Upper lobe of right lung (tissue), 1 donor: ENCODE measurements at regions not wholly inside any gene's neighbourhood (a gene's known extent, or its start where the extent isn't known, plus 50 kb on each side); places are given as distances from the start of the nearest gene placed in this dataset.

Experiments
- ATAC-seq: fragments of 200-7000 bp; cut with Tn5 transposase; one replicate; pipeline ENCODE4 v1.9.1; 2020; ENCODE audit warnings: mild to moderate bottlenecking, moderate library complexity
- DNase-seq: peaks from one replicate; pipeline ENCODE4 v3.0.0-alpha.2; 2020
- H3K27ac ChIP-seq: fragments of 200-600 bp; one replicate; pipeline ENCODE4 v1.8.0; 2022
- H3K27me3 ChIP-seq: fragments of 200-600 bp; one replicate; pipeline ENCODE4 v1.8.0; 2022; ENCODE audit warnings: mild to moderate bottlenecking
- H3K36me3 ChIP-seq: fragments of 200-600 bp; one replicate; pipeline ENCODE4 v1.8.0; 2022
- H3K4me1 ChIP-seq: fragments of 200-600 bp; one replicate; pipeline ENCODE4 v1.8.0; 2022
- H3K4me3 ChIP-seq: fragments of 200-600 bp; one replicate; pipeline ENCODE4 v1.8.0; 2022; ENCODE audit warnings: mild to moderate bottlenecking
- H3K9me3 ChIP-seq: fragments of 200-600 bp; one replicate; pipeline ENCODE4 v1.8.0; 2022
- intact Hi-C: fragments of 100-400 bp; cut with DNase I; formaldehyde crosslinking; loops from one replicate; pipeline ENCODE4 v1.11.0; 2022
- TF ChIP-seq, protein P1 (sequence below): fragments of 200-600 bp; IDR thresholded peaks from one replicate; pipeline ENCODE4 v1.8.0; 2022; ENCODE audit warnings: antibody characterized with exemption
- donor health status: DM: no; HTN: yes; CAD: no; lungs with severe emphysema.

DNA sequence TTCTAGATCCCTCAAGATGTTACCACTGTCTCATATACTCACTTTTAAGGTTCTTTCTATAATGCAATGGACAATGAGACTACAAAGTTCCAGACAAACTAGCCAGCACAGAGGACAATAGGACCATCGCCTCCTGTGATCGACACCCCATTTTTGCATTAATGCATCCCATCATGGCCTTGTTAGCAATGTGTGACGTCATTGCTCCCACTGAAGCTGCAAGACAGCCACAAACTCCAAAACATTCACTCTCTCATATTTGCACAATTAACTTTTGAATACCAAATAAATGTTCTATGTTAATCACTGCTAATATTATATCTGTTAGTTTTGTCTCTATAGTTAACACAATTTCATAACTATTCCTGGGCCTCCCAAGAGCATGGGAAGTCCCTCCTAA, 88.8 kb upstream of the TMEM72 start:
- ATAC-seq, result no peak

DNA sequence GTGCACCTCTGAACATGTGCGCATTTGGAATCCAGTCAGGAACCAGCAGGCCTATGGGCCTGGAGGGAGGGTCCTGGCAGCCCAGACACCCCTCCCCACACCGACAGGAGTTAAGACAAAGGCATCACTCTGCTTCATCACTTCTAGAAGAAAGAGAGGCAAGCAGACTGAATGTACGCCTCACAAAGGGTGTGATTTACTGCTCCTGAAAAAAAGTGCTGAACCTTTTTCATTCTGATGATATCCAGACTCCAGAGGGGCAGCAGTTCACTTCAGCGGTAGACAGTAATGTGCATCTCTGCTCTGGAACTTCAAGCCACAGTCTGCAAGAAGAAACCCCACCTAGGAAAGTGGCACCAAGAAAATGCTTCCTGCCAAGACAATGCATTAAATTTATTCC, 88.2 kb upstream of the TMEM72 start:
- Histone ChIP-seq H3K36me3 (no peaks in the 10 kb centered on the region), H3K4me3 (no peak overlapping the region), H3K4me1 (no peaks in the 10 kb centered on the region), H3K27me3 (no peaks in the 10 kb centered on the region), H3K9me3 (no peaks in the 10 kb centered on the region), H3K27ac (no peak overlapping the region)
- no peak for DNase-seq
- TF ChIP-seq, protein P1, sequence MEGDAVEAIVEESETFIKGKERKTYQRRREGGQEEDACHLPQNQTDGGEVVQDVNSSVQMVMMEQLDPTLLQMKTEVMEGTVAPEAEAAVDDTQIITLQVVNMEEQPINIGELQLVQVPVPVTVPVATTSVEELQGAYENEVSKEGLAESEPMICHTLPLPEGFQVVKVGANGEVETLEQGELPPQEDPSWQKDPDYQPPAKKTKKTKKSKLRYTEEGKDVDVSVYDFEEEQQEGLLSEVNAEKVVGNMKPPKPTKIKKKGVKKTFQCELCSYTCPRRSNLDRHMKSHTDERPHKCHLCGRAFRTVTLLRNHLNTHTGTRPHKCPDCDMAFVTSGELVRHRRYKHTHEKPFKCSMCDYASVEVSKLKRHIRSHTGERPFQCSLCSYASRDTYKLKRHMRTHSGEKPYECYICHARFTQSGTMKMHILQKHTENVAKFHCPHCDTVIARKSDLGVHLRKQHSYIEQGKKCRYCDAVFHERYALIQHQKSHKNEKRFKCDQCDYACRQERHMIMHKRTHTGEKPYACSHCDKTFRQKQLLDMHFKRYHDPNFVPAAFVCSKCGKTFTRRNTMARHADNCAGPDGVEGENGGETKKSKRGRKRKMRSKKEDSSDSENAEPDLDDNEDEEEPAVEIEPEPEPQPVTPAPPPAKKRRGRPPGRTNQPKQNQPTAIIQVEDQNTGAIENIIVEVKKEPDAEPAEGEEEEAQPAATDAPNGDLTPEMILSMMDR, result no peak
- intact Hi-C loops, result no loop called here
- ATAC-seq, result no peak

More for the DNA sequence above, 88.8 kb upstream of the TMEM72 start:
- Histone ChIP-seq H3K9me3 (no peaks in the 10 kb centered on the region), H3K27me3 (no peaks in the 10 kb centered on the region), H3K27ac (no peak overlapping the region), H3K36me3 (no peaks in the 10 kb centered on the region), H3K4me1 (no peaks in the 10 kb centered on the region), H3K4me3 (no peak overlapping the region)
- TF ChIP-seq, protein P1, result no peak
- DNase-seq, result no peak
- intact Hi-C loops, result no loop called here

DNA sequence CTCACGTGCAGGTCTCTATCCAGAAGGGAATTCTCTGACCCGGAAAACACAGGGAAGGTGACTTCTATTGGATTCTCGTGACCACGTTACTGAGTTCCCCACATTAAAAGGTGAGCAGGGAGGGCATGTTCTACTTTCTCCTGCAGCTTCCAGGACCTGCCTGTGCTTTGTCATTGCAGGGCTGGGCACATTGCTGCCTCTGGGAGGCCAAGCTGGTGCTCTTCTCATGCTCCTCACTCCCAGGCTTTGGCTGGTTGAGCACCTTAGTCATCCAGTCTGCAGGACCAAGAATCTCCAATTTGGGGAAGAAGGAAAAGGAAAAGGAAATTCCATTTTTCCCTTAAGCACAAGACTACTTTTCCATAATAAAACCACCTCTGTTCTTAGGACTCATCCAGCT, 86.5 kb upstream of the TMEM72 start:
- TF ChIP-seq, protein P1, result no peak
- intact Hi-C loops, result no loop called here
- Histone ChIP-seq H3K36me3 (no peaks in the 10 kb centered on the region), H3K27ac (no peak overlapping the region), H3K27me3 (no peaks in the 10 kb centered on the region), H3K4me3 (no peak overlapping the region), H3K9me3 (no peaks in the 10 kb centered on the region), H3K4me1 (no peaks in the 10 kb centered on the region)
- ATAC-seq, result no peak
- DNase-seq, result no peak

DNA sequence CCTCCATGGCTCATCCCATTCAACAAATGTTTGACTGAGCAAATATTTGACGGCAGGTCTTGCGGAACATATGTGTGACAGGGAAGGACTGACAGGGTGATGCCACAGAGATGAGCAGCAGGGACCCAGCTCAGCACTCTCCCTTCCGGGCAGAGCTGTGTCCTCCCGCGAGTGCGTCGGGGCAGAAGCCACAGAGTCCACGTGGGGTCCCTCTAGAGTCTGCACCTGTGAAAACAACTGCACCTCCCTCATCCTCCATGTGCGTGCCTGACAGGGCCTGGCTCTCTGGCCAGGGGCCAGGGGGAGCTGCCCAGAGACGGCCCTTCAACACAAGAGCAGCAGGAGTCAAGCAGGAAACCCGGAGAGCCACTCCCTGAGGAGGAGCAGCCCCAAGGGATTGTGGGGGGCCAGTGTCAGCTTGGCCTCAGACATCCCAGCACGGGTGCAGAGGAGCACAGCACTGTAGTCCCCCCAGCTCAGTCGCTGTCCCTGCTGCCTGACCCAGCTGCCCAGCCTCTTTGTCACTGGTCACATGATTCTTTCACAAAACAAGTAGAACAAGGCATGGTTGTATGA, 83.6 kb upstream of the TMEM72 start:
- no peaks in the 10 kb centered on the region for H3K27me3 ChIP-seq
- intact Hi-C loops, result no loop called here
- peak; percentile 76 for ATAC-seq

DNA sequence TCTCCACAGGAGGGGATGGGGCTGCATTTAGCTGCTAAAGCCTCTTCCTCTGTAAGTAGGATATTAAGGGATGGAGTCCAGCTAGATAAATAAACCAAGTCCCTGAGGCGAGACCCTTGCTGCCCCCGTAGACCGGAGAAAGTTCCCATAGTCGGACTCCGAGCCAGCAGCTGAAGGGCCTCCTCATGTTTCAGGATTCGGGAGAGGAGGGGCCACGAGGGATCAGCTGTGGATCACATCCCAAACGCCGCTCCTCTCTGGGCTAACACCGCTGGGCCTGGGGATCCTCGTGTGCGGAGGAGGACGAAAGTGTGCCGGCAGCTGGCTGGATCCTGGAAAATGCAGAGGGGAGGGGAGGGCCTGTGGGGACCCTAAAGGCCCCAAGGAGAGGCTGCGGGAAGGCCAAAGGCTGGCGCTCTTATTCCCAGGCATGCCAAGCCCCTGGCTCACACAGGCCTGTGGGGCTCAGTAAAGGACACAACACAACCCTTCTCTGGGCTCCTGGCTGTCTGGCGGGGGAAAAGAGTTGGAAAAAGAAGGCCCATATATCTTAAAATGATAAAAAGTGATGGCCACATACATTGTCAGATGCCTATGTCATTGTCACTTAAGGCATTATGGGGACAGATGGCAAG, 82.5 kb upstream of the TMEM72 start:
- no peak overlapping the region for H3K4me3 ChIP-seq
- no peaks in the 10 kb centered on the region for H3K27me3 ChIP-seq
- H3K36me3 ChIP-seq, result no peaks in the 10 kb centered on the region
- H3K4me1 ChIP-seq, result no peaks in the 10 kb centered on the region
- intact Hi-C loops, result no loop called here
- H3K9me3 ChIP-seq, result no peaks in the 10 kb centered on the region
- TF ChIP-seq, protein P1, result no peak
- no peak for ATAC-seq
- DNase-seq, result no peak
- H3K27ac ChIP-seq, result no peak overlapping the region

More for the DNA sequence above, 83.6 kb upstream of the TMEM72 start:
- H3K27ac ChIP-seq, result no peak overlapping the region
- TF ChIP-seq, protein P1, result no peak
- no peak overlapping the region for H3K4me3 ChIP-seq
- H3K4me1 ChIP-seq, result no peaks in the 10 kb centered on the region
- H3K9me3 ChIP-seq, result no peaks in the 10 kb centered on the region
- DNase-seq, result peak; percentile 79
- H3K36me3 ChIP-seq, result no peaks in the 10 kb centered on the region

DNA sequence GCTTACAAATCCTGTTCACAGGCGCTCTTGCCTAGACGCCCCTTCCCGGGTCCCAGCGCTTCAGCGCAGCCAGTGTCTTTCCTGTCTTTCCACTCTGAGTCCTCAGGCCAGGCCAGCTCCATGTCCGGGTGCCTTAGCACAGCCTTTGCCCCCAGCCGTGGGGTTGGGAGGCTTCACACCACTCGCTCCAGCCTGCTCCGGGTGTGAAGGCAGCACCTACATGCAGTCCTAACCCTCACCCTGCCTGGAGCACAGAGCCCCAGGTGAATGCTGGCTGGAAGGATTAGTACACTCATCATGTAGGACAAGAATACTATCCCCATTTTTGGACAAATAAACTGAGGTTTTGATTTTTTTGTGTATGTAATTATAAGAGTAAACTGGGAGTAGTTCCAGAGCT, 81.7 kb upstream of the TMEM72 start:
- TF ChIP-seq, protein P1, result no peak
- DNase-seq (no peak), ATAC-seq (no peak)
- no peaks in the 10 kb centered on the region for H3K27me3 ChIP-seq
- intact Hi-C loops, result no loop called here
- H3K36me3 ChIP-seq, result no peaks in the 10 kb centered on the region
- no peak overlapping the region for H3K4me3 ChIP-seq
- H3K9me3 ChIP-seq, result no peaks in the 10 kb centered on the region
- no peak overlapping the region for H3K27ac ChIP-seq
- no peaks in the 10 kb centered on the region for H3K4me1 ChIP-seq
